ENCODE measurements at regions not wholly inside any gene's neighbourhood (a gene's known extent, or its start where the extent isn't known, plus 50 kb on each side); places are given as distances from the start of the nearest gene placed in this dataset. TPM values are rescaled to one million over a fixed set of nuclear protein-coding genes. Genes with fewer than 3 reads are reported as not detected.

Small RNAs in the stretch of these regions (small RNA-seq; reads per million reads assigned to genes)
- gene AC108706.1 = not detected
- not detected for gene RNU6-1129P
